ENCODE measurements at regions not wholly inside any gene's neighbourhood (a gene's known extent, or its start where the extent isn't known, plus 50 kb on each side); places are given as distances from the start of the nearest gene placed in this dataset.

- TF ChIP-seq CTCF (IDR thresholded peaks at IDR 0.05; ENCODE audit: poor library complexity) (no peak), EZH2phosphoT487 (IDR thresholded peaks at IDR 0.05; ENCODE audit: low read depth, severe bottlenecking, unreplicated experiment) (no peak), EZH2 (IDR thresholded peaks at IDR 0.05; ENCODE audit: borderline replicate concordance) (no peak)
These were observed 310.0 kb downstream of the CBLN1 start for GRCh38 chr16:48971571-48972077.

All from hepatocyte (in vitro differentiated cells).